ENCODE measurements at regions not wholly inside any gene's neighbourhood (a gene's known extent, or its start where the extent isn't known, plus 50 kb on each side); places are given as distances from the start of the nearest gene placed in this dataset.

- no peak for DNase-seq
Measured at GRCh38 chr14:105852378-105853088, 326.1 kb downstream of the TMEM121 start.

- DNase-seq, result no peak
Measured at GRCh38 chr14:105853089-105853906, 326.9 kb downstream of the TMEM121 start.

- no peak for DNase-seq
Measured at GRCh38 chr14:105853907-105854599, 327.7 kb downstream of the TMEM121 start.

- DNase-seq, result no peak
Measured at GRCh38 chr14:105854600-105855245, 328.3 kb downstream of the TMEM121 start.

- DNase-seq, result no peak
Measured at GRCh38 chr14:105855246-105855892, 329.0 kb downstream of the TMEM121 start.

- DNase-seq, result no peak
Measured at GRCh38 chr14:105855893-105856675, 329.7 kb downstream of the TMEM121 start.

GRCh38 chr14:105856676-105857219 is 330.4 kb downstream of the TMEM121 start:
- no peak for DNase-seq

GRCh38 chr14:105857220-105857825 is 330.9 kb downstream of the TMEM121 start:
- peak; percentile 61 for DNase-seq

- DNase-seq, result peak; percentile 85
Measured at GRCh38 chr14:105857826-105858675, 331.7 kb downstream of the TMEM121 start.

GRCh38 chr14:105858676-105859025 is 332.3 kb downstream of the TMEM121 start:
- DNase-seq, result peak; percentile 43

- DNase-seq, result peak; percentile 39
Measured at GRCh38 chr14:105859073-105859716, 332.8 kb downstream of the TMEM121 start.

GRCh38 chr14:105859717-105860614 is 333.6 kb downstream of the TMEM121 start:
- peak; percentile 76 for DNase-seq

GRCh38 chr14:105860615-105861580 is 334.5 kb downstream of the TMEM121 start:
- peak; percentile 43 for DNase-seq

- peak; percentile 90 for DNase-seq
Measured at GRCh38 chr14:105861985-105862465, 335.6 kb downstream of the TMEM121 start.

GRCh38 chr14:105862581-105863239 is 336.3 kb downstream of the TMEM121 start:
- no peak for DNase-seq
